Spleen (tissue), 7 donors: ENCODE measurements at regions not wholly inside any gene's neighbourhood (a gene's known extent, or its start where the extent isn't known, plus 50 kb on each side); places are given as distances from the start of the nearest gene placed in this dataset.
"Not testable (repeated sequence)": the region's sequence is repeated elsewhere in the genome, so short reads cannot be mapped to it uniquely, and the experiment has no call there.

Experiments used
- POLR2A ChIP-seq, 3 donors: fragments of 450-650 bp; IDR thresholded peaks; one replicate each; pipeline ENCODE4 v1.5.1; 2017; ENCODE audit warnings: antibody characterized with exemption in 3 of 3, mild to moderate bottlenecking in 1 of 3
- POLR2AphosphoS5 ChIP-seq, 3 donors: sonication (generic); formaldehyde crosslinking; IDR thresholded peaks; one replicate each; pipeline ENCODE4 v1.5.1; 2017; ENCODE audit warnings: antibody characterized with exemption in 3 of 3
- TF ChIP-seq, protein P1 (sequence below), 11 experiments: fragments of 200-600 bp in 7 of 11; fragments of 450-650 bp in 4 of 11; sonication (generic) in 4 of 11; IDR thresholded peaks in 8 of 11; conservative IDR thresholded peaks in 3 of 11; 1 replicate in 7 of 11; 2 replicates in 4 of 11; pipeline versions ENCODE4 v1.4.0 to v1.8.0; 2016 to 2021; ENCODE audit warnings: antibody characterized with exemption in 11 of 11, inconsistent platforms in 4 of 11, mild to moderate bottlenecking in 1 of 11
- donor health status: DM: no; HTN: no; CAD: no; lungs with moderate emphysema.
- donor health status: DM: no; HTN: no; CAD: no.
- donor health status: DM: no; HTN: no; CAD: no.

DNA sequence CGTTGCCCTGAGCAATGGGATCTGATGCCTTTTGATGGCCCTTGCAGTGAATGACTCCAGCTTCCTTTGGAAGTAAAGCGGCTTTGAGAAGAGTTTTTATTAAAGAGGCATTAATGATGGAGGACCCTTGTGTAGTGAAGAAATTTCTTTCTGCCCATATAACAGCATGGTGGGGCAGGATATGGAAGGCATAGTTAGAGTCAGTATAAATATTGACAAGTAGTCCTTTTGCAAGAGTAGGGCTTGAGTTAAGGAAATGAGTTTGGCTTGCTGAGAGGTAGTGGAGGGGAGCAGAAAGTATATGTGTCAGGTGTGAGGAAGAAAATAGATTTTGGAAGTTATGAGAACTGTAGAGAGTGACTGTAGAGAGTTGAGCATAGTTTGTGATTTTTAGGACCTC, 254.1 kb upstream of the DIO3 start:
- TF ChIP-seq POLR2AphosphoS5, POLR2A (IDR thresholded peaks at IDR 0.05): not testable (repeated sequence)
- TF ChIP-seq, protein P1, sequence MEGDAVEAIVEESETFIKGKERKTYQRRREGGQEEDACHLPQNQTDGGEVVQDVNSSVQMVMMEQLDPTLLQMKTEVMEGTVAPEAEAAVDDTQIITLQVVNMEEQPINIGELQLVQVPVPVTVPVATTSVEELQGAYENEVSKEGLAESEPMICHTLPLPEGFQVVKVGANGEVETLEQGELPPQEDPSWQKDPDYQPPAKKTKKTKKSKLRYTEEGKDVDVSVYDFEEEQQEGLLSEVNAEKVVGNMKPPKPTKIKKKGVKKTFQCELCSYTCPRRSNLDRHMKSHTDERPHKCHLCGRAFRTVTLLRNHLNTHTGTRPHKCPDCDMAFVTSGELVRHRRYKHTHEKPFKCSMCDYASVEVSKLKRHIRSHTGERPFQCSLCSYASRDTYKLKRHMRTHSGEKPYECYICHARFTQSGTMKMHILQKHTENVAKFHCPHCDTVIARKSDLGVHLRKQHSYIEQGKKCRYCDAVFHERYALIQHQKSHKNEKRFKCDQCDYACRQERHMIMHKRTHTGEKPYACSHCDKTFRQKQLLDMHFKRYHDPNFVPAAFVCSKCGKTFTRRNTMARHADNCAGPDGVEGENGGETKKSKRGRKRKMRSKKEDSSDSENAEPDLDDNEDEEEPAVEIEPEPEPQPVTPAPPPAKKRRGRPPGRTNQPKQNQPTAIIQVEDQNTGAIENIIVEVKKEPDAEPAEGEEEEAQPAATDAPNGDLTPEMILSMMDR (IDR thresholded peaks at IDR 0.05 in 8 of 11, conservative IDR thresholded peaks at IDR 0.05 in 3 of 11), result not testable (repeated sequence)
